ENCODE measurements at regions not wholly inside any gene's neighbourhood (a gene's known extent, or its start where the extent isn't known, plus 50 kb on each side); places are given as distances from the start of the nearest gene placed in this dataset.

DNA sequence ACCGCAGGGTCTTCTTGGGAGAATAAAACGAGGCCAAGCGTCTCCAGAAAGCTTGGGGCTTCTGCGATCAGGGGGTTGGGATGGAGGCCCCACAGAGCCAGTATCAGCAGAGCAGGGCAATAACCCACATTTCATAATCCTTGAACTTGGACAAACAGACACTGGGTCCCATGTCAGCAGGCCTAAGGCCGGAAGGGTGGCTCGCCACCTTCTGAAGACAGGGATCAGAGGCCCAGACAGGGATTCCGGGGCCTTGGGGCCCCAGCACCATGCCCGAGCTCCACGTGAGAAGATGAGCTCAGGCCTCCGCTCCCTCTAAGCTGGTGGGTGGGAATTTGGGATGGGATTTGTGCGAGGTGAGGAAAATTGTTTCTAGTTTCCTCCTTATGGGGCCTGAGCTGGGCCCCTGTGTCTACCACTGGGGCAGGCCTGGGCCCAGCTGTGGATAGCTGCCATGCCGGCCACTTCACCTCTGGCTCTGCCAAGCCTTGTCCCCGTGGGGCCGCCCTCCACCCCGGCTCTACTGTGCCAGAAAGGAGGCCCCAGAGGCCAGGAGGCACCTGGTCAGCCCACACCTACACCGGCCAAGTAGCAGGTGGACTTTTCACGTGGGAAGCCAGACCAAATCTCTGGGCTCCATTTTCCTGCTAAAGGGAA, 67.2 kb upstream of the DLK1 start:
- no peak for DNase-seq (ENCODE audit: low spot score)

DNA sequence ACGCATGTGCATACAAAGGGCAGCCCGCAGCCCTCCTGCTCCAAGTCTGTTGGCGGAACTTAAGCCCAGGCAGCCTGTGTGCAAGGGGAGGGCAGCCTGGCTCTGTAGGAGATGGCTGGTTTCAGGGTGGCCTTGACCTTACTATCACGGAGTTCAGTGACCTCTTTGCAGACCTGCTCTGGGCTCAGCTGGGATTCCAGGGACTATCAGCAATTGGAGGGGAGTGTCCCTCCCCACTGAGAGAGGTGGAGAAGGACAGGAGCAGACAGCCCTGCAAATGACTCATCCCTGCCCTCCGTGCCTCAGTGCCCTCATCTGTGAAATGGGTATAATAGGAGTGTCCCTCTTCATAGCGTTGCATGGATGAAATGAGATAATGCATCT, 66.2 kb upstream of the DLK1 start:
- no peak for DNase-seq (ENCODE audit: low spot score)

DNA sequence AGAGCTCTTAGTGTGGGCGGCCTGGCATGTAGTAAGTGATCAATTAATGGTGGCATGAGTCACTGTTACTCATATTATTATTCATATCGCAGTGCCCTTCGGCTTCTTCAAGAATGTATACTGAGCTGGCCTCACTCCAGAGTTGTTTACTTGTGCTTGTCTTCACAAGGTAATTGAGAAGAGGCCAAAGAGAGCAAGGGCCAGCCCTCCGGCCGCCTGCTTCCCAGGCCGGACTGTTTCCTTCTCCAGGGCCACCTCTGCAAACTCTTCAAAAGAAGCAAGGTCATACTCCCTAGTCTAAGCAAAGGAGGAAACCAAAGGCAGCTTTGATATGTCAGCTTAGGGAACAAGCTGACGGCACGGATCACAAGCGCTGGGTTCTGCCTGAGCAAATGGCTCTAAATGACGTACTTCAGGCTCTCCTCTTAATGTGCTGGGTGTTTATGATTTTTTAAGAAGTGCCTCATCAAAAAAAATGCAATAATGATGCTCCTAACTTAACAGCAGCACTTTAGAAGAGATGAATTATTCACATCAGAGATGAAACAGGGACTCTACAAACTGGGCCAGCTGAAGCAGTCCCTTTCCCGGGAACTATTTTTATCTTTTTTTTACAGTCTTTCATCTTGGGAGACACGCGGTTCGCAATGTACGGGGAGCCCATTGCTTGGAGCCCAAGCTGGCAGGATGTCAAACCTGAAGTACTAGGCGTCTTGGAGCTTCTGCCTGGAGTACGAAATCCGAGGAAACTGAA, 65.6 kb upstream of the DLK1 start:
- no peak for DNase-seq (ENCODE audit: low spot score)

DNA sequence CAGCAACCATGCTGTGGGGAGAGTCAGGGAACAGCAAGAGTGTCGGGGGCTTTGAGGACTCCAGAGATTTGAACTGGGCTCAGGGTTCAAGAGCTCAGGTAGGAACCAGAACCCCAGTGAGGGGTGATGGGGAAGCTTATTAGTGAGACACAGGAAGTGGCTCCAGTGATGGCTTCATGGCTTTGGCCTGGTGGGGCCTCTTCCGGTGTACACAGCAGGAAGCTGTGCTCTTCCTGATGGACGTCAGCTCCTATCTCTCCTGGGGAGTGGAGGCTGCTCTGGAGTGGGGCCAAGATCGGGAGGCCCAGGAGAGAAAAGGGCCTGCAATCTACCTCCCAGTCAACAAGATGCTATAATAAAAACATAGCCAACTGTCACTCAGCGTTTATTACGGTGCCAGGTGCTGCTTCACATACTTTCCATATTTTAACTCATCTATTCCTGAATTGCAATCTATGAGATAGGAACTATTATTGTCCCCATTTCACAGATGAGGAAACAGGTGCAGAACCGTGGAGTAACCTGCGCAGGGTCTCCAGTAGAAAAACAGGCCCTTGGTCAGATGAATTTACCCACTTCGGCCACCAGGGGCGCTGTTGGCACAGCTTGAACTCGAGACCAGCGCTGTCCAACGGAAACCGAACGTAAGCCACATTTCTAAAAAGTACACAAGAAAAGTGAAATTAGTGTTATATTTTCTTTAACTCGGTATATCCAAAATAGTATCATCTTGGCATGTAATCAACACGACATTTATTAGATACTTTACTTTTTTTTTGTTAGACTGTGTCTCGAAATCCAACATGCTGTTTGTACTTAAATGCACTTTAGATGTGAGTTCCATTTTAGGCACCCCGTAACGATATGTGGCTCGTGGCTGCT, 63.6 kb upstream of the DLK1 start:
- DNase-seq (ENCODE audit: low spot score), result peak; percentile 83

DNA sequence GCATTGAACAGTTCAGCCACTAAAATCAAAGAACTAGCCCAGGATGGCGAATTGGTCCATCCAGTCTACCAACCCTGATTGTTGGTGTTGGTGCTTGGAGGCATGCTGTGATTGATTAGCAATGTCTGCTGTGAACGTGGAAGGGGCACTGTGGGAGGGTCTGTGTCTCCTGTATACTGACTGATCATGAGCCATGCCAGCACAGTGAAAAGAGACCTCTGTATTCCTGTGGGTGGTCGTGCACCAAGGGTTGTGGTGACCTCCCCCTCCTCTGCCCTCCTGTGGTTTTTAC, 63.0 kb upstream of the DLK1 start:
- no peak for DNase-seq (ENCODE audit: low spot score)

DNA sequence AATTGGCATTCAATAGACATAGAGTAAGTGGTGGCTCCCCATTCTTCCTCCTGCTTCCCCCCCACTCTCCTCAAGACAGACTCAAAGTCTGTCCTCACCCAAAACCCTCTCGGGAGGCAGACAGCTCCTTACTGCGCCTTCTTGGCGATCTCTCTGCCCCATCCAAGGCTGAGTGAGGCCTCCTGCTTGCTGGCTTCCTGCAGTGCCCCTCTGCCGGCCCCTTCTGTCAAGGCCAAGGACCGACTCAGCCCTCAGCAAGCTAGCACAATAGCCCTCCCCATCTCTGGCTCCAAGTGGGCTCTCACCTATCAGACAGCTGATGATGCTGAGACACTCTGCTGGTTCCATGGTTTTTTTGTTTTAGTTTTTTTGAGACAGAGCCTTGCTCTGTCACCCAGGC, 62.5 kb upstream of the DLK1 start:
- DNase-seq (ENCODE audit: low spot score), result no peak

DNA sequence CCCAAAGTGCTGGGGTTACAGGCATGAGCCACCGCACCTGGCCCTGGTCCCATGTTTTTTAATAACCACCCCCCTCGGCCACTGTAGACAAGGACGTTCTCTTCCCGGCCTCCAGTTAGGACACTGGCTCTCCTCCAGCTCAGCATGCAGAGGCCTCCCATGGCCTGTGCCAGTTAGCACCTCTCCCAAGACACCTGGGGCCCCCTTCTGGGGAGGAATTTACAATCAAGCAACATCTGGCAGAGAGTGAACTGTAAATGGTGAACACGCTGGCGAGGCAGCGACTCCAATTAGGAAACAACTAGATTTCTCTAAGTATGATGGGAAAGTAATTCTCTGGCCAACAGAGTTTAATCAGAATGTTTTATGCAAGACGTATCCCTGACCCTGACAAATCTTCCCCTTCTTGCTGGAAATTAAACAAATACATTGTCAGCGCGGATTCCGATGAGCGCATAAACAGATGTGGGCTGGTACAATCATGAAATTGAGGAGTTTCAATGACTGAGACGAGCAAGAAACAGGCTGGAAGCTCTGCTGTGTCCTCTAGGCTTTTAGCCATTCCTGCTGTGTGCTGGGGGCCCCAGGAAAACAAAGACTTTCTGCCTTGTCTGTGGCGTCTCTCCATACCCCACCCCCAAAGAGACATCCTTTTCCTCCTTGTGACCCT, 61.7 kb upstream of the DLK1 start:
- no peak for DNase-seq (ENCODE audit: low spot score)

DNA sequence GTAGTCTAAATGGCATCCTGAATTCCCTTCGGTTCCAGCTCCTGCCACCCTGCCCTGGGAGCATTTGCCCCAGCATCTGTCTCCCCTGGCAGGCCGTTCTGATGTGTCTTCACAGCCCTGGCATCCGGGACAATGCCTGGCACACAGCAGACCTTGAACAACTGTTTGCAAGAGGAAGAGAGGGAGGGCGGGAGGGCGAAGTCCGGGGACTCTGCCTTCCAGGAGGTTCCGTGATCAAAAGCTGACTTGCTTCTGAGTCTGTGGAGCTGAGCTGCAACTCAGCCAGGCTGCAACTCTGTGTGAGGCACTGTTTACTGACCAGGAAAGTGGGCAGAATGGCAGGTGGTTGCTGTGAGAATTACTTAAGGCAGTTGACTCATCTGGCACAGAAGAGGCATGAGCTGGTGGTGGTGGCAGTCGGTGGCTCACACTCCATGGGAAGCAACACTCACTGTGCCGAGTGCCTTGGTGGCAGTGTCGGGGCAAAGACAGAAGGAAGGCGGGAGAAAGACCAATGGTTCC, 61.1 kb upstream of the DLK1 start:
- no peak for DNase-seq (ENCODE audit: low spot score)

DNA sequence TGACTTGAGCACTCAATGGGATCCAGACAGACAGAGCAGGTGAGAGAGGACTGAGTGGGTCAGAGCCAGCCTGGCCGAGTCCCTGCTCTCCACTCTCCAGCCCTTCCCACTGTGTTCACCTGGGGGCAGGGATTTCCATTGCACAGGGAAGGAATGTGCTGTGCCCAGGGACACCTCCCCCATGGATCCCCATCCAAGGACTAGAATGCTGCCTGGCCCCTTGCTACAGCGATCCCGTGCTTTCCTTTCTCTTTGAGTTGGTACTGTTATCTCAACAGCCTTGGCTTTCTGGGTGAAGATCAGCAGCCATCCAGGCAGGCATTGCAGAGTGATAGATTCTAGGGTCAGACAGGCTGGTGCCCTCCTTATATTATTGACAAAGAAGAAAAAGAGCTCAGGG, 60.3 kb upstream of the DLK1 start:
- no peak for DNase-seq (ENCODE audit: low spot score)

DNA sequence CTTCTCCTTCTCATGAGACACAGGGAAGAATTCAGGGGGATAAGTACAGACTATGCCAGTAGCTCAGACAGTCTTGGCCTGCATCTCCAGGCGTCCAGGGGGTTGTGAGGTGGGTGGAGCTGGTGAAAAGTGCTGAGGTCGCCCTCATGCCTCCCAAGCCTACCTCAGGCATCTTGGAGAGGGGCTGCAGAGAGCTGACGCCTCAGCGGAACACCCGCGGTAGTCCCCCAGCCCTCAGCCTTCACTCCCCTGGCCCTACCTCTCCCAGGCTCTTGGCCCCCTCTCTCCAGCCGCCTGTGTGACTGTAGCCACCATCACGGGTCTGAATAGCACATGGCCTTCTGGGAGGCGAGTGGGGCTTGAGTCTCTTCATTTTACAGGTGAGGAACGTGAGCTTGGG, 59.8 kb upstream of the DLK1 start:
- no peak for DNase-seq (ENCODE audit: low spot score)

DNA sequence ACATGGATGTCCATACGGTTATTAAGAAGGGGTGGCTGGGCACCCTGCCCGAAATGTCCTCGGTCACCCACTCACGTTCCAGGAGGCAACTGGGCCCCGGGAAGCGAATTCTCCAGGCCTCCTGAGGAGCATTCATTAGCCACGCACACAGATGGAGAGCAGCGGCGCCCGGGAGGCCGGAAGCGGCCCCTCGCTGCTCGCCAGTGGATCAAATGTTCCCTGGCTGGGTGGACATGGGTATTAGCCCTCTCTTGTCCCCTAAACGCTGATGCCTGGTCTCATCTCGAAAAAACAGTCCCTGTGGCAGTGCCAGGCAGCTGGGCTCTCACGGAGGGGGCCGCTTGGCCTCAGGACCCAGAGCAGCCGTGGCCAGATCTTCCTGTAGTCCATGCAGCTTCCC, 59.0 kb upstream of the DLK1 start:
- no peak for DNase-seq (ENCODE audit: low spot score)

DNA sequence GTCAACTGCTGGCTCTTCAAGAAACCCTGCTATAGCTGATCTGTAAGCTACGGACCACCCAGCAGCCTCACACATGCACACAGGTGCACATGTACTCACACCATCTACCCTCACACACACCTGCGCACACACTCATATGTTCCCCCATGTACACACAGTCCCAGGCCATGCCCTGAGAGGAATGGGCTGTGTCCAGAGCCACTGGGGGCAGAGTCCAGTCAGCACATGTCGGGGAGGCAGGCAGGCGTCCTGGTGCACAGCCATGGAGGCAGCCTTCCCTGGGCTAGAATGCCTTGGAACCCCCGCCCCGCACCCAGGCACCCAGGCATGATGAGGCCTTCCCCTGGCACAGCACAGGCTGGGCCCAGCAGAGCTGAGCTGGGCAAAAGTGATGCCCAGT, 58.3 kb upstream of the DLK1 start:
- DNase-seq (ENCODE audit: low spot score), result no peak

DNA sequence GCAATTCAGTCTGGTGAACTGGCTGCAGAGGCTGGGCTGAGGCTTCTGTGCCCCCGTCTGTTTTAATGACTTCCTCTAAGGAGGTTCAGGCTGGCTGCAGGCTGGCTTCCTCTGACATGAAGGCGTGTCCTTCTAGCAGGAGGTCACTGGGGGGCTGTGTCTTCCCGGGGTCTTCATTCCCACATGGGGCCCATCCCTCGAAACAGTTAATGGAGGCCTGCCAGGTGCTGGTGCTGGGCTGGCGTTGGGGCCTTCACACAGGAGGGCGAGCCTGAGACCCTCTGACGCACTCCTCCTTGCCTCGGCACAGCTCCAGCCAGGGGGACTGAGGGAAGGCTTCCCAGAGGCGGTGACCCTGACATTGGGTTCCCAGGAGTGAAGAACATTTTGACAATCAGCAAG, 57.7 kb upstream of the DLK1 start:
- DNase-seq (ENCODE audit: low spot score), result no peak

DNA sequence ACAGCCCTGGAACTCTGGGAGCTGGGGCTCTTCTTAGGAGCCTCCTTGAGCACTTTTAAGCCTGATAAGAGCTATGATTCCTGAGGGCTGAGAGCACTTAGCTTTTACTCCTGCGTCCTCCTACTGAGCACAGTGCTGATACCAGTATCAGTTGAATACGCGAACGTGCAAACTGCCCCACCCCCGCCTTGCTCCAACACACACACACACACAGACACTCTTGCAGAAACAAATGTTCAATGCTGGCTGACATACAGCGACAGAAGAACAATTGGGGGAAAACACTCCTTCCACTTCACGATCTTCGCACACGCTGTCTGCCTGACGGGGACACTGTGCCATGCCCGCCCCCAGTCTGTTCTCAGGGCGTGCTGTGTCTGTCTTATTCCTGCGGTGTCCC, 57.2 kb upstream of the DLK1 start:
- no peak for DNase-seq (ENCODE audit: low spot score)

DNA sequence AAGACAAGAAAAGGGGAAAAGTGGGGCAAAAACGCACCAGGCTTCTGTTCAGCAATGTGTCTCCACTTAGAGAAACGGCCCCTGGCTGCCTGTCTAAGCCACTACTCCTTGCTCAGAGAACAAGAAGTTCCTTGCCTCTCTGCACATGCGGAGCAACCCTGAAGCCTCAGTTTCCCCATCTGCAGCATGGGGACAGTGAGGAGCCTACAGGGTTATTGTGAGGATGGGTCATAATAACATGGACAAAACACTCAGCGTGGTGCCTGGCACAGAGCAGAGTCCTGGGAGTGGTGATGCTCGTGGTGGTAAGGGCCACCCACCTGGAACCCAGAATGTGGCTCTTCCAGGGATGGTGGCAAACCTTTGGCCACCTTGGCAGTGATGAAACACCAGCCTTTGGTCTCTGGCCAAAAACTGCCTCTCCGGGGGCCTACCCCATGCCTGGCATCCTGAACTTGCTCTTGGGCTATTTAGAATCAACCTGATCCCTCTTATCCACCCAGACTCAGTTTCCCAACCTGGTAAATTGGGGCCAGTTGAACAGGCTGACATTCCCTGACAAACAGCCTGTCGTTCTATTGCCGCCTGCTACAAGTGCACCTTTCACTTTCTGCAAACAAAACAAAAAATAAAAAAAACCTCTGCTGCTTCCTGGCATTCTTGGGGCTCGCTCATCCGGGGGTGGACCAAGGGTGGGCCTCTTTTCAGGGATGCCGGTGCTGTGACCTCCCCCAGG, 56.5 kb upstream of the DLK1 start:
- DNase-seq (ENCODE audit: low spot score), result no peak

DNA sequence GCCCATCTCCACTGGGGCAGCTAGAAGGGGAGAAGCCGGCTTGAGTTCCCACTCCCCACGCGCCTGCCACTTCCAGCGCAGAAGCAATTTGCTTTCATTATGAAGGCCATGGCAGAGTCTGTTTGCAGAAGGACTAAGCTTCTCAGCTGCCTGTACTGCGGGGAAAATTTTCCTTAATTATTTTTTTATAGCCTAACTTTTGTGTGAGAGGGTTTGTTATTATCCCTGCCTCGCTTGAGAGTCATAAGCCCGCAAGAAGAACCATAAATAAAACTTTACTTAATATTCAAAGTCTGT, 56.0 kb upstream of the DLK1 start:
- DNase-seq (ENCODE audit: low spot score), result no peak

DNA sequence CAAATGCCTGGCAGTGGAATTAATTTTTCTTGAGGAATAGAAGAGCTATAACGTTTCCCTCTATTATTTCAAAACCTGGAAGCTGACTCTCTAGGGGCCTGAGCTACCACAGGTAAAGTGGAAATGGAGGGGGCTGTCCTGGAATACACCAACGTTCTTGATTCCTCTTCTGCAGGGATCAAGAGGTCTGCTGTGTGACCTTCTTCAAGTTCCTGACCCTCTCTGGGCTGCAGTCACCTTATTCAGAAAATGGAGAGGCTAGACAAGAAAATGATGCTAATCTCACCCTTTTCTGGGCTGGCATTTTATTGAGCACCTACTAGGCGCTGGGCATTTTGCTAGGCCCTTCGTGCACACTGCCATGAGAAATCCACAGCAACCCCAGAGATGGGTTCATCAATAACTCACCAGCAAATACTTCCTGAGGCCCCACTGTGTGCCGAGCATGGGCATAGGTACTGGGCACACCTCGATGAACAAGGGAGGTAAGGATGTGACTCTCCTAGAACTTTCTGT, 55.2 kb upstream of the DLK1 start:
- no peak for DNase-seq (ENCODE audit: low spot score)

DNA sequence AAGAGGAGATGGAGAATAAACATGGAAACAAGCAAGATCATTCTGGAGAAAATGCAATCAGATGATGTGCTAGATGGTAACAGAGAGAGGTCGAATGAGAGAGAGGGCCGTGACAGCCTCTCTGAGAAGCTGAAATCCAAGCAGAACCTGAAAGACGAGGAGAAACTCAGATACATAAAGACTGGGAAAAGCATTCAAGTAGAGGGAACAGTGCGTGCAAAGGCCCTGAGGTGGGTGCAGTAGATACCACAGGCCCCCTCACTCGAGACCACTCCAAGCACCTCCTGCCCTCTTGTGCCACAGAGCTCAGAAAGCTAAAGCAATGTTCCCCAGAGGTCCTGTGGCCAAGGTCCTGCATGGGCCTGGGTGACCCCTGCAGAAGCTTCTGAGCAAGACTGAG, 54.8 kb upstream of the DLK1 start:
- DNase-seq (ENCODE audit: low spot score), result no peak

DNA sequence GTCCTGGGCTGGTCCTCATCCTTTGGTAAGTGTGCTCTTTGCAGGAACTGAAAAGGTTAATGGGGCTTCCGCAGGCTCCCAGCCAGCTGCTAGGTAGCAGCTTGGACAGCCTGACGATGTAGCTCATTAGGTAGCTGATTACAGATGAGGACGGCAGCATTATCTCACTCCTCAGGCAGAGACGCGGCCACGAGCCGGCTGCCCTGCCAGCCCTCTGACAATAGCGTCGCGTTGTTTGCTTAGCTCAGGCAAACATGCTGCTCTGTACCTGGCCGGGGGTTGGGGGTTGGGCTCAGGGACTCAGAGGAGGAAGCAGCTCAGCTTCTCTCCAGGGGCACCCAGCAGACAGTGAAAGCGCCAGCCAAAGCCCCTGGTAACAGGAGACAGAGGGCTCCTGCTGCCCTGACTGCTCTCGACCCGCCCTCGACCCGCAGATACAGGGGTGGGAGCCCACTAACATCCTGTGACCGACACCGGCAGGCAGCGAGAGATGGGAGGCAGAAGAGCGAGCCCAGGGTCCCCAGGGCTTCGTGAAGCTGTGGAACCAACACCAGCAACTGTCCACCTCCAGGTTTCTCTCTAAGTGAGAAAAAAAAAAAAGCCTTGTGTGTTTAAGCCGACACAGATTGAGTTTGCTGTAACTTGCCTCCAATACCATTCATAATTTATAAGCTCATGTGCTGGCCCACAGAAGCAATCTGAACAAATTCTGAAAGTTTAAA, 53.4 kb upstream of the DLK1 start:
- DNase-seq (ENCODE audit: low spot score), result no peak

DNA sequence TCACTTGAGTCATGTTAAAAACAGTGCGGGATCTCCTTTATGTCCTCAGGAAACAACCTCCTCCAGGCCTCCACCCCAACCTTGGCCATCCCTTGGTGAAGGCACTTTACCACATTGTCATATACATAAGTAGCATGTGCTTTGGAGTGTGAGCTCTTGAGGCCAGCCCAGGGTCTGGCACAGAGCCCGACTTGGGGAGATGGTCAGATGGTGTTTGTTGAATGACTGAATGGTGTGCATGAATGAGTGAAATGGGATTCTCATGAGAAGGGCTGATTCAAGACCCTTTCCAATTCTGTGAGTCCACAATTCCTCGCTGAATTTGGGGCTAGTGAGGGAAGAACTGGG, 52.9 kb upstream of the DLK1 start:
- no peak for DNase-seq (ENCODE audit: low spot score)

DNA sequence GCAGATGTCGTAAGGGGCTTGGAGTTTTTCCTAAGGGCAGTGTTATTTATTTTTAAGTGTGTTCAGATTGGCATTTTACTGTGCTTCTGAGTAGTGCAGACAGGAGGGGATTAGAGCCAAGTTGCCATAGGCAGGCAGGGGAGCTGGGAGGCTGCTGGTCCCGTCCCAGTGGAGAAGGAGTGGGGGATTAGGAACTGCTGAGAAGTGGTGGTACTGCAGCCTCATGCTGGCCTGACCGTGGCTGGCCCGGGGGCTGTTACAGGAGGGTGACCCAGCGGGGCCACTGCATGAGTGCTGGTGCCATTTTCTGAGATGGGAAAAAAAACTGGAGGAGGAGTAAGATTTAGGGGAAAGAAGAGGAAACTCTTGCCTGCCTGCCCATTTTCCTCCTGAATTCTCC, 52.3 kb upstream of the DLK1 start:
- DNase-seq (ENCODE audit: low spot score), result peak; percentile 63

Measured in D341Med (cell line).